ENCODE measurements at regions not wholly inside any gene's neighbourhood (a gene's known extent, or its start where the extent isn't known, plus 50 kb on each side); places are given as distances from the start of the nearest gene placed in this dataset.
A peak's percentile ranks its signal among the peaks of the same experiment; 100 is the strongest.

DNA sequence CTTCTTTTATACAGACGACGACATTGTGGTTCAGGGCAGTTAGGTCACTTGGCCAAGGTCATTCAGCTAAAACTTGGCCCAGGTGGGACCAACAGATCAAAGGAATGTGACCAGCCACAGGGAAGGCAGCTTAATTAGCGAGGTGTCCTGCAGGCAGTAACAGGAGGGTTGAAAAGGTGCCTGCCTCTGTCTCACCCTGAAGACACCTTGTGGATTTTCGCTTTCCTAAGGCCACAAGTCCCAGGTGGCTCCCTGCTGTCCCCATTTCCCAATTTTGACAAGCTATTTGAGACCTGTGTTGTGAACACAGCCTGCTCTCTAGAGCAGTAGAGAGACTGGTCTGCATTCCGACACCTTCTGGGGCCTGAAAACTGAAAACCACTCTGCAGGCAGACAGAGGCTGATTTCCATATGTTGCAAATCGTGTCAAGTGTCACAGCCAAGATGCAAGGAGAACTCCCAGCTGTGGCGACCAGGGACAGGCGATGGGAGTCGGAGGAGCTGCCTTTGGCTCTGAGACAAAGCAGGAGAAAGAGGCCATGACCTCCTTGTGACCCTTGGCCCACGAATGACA is 593.1 kb upstream of the CDH5 start:
- Histone ChIP-seq H3K4me2 (peak overlapping the region in 9 of 11 experiments; percentile 5 to 62 (median 54); a peak in 18 of 22 replicates), H3K9ac (peak overlapping the region in 4 of 11 experiments; percentile 21 to 41 (median 26); a peak in 4 of 22 replicates), H3K27ac (peak overlapping the region in 9 of 11 experiments; percentile 1 to 100 (median 97); a peak in 16 of 22 replicates)

DNA sequence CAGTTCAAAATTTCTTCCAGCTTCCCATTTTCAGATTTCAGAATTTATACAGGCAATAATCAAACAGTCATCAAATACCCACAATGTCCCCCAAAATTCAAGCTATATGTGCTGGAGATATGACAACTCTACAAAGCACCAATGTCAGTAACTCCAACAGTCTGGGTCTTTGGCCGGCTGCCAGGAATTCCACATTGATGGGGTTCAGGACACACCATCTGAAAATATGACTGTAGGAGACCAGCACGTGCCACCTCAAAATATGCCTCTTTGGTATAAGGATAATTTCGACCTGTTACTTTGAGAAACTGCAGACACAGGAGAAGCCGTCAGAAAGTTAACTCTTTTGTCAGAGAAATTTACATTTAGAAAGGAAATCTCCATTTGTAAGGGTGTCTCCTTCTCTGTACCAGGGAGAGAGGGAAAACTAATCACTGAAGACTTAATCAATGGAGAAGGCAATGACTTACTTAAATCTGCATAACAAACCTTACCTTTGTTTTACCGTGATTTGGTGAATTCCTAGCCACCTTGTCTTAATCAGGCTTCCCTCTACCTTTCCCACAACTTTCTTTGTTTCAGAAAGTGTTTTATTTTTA is 594.3 kb upstream of the CDH5 start:
- H3K4me2 ChIP-seq = peak overlapping the region in 6 of 11 experiments; percentile 43 to 62 (median 56); a peak in 8 of 22 replicates
- TF ChIP-seq Cebpa-rat (IDR thresholded peaks at IDR 0.05) = no peak
- peak overlapping the region in 2 of 10 experiments; percentile 18 to 38; a peak in 3 of 20 replicates for H3K4me3 ChIP-seq
- H3K27ac ChIP-seq = peak overlapping the region in 8 of 11 experiments; percentile 50 to 100 (median 98); a peak in 16 of 22 replicates
- H3K9ac ChIP-seq = no peak overlapping the region; a peak in 1 of 22 replicates
- no peaks in the 10 kb centered on the region for H4K20me1 ChIP-seq
- peaks cover 47 to 100% (median 62%) of the 10 kb centered on the region in 11 experiments for H3K9me3 ChIP-seq (replicated peaks in 1 of 11)
- peaks cover 27 to 67% (median 54%) of the 10 kb centered on the region in 10 experiments for H3K4me1 ChIP-seq
- H3K36me3 ChIP-seq = peaks cover 0 to 22% (median 13%) of the 10 kb centered on the region in 11 experiments; a peak in 14 of 22 replicates
- H3K27me3 ChIP-seq = no peaks in the 10 kb centered on the region

More for the DNA sequence above, 593.1 kb upstream of the CDH5 start:
- TF ChIP-seq Cebpa-rat (IDR thresholded peaks at IDR 0.05) = no peak
- Histone ChIP-seq H3K4me3 (no peak overlapping the region), H3K27me3 (no peaks in the 10 kb centered on the region), H3K36me3 (peaks cover 0 to 22% (median 13%) of the 10 kb centered on the region in 11 experiments; a peak in 14 of 22 replicates), H4K20me1 (no peaks in the 10 kb centered on the region), H3K9me3 (replicated peaks in 1 of 11) (peaks cover 49 to 93% (median 59%) of the 10 kb centered on the region in 11 experiments), H3K4me1 (peaks cover 16 to 57% (median 43%) of the 10 kb centered on the region in 10 experiments)

DNA sequence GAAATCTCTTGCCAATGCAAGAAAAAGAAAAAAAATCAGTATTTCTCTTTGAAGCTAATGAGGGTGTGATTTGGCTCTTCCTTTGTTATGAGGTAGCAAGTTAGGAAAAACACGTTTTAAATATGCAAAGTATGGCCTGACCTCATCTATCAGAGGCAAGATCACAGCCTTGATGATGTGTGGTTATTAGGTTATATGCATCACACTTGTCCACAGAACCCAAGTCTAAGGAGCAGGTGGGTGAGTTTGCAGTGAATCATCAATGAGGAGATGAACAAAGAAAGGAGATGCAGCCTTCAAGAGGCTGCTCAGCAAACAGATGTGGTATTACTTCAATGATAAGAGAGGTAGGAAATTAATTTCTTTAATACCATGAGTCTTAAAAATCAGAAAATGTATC is 594.8 kb upstream of the CDH5 start:
- Histone ChIP-seq H3K4me2 (peak overlapping the region in 3 of 11 experiments; percentile 13 to 57 (median 18); a peak in 3 of 22 replicates), H3K36me3 (peaks cover 0 to 24% (median 13%) of the 10 kb centered on the region in 11 experiments; a peak in 14 of 22 replicates), H4K20me1 (no peaks in the 10 kb centered on the region), H3K4me1 (peaks cover 33 to 72% (median 60%) of the 10 kb centered on the region in 10 experiments), H3K27ac (peak overlapping the region in 8 of 11 experiments; percentile 92 to 100 (median 98); a peak in 13 of 22 replicates), H3K9ac (peak overlapping the region in 1 of 11 experiments; percentile 93; a peak in 1 of 22 replicates), H3K9me3 (replicated peaks in 1 of 11) (peaks cover 45 to 100% (median 56%) of the 10 kb centered on the region in 11 experiments), H3K4me3 (peak overlapping the region in 5 of 10 experiments; percentile 18 to 38 (median 32); a peak in 5 of 20 replicates), H3K27me3 (no peaks in the 10 kb centered on the region)
- TF ChIP-seq Cebpa-rat (IDR thresholded peaks at IDR 0.05) = no peak

DNA sequence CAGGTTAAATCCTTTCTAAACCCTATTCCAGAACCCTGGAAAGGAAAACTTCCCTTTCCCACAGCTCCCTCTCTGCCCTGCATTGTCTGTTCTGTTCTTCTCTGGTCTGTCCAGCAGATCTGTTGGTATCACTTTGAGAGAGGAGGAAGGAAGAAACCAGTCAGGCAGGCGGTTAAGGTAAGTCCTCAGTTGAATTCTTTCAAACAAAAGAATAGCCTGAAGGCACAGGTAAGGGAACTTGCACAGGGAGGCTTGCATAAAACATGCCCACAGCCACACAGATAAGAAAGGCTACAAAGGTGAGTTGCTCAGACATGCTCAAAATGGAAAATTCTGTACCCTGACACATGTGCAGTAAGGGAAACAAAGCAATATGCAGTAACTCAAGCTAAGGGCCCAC is 595.7 kb upstream of the CDH5 start:
- H4K20me1 ChIP-seq = no peaks in the 10 kb centered on the region
- peaks cover 41 to 82% (median 69%) of the 10 kb centered on the region in 10 experiments for H3K4me1 ChIP-seq
- H3K36me3 ChIP-seq = peaks cover 0 to 25% (median 13%) of the 10 kb centered on the region in 11 experiments; a peak in 14 of 22 replicates
- H3K4me2 ChIP-seq = peak overlapping the region in 6 of 11 experiments; percentile 26 to 85 (median 74); a peak in 7 of 22 replicates
- peak overlapping the region in 10 of 11 experiments; percentile 75 to 100 (median 97); a peak in 20 of 22 replicates for H3K27ac ChIP-seq
- no peak for TF ChIP-seq Cebpa-rat (IDR thresholded peaks at IDR 0.05)
- H3K4me3 ChIP-seq = peak overlapping the region; percentile 2 to 57 (median 30); a peak in 13 of 20 replicates
- peaks cover 39 to 99% (median 49%) of the 10 kb centered on the region in 11 experiments for H3K9me3 ChIP-seq (replicated peaks in 1 of 11)
- peak overlapping the region in 7 of 11 experiments; percentile 73 to 93 (median 89); a peak in 11 of 22 replicates for H3K9ac ChIP-seq
- no peaks in the 10 kb centered on the region for H3K27me3 ChIP-seq

DNA sequence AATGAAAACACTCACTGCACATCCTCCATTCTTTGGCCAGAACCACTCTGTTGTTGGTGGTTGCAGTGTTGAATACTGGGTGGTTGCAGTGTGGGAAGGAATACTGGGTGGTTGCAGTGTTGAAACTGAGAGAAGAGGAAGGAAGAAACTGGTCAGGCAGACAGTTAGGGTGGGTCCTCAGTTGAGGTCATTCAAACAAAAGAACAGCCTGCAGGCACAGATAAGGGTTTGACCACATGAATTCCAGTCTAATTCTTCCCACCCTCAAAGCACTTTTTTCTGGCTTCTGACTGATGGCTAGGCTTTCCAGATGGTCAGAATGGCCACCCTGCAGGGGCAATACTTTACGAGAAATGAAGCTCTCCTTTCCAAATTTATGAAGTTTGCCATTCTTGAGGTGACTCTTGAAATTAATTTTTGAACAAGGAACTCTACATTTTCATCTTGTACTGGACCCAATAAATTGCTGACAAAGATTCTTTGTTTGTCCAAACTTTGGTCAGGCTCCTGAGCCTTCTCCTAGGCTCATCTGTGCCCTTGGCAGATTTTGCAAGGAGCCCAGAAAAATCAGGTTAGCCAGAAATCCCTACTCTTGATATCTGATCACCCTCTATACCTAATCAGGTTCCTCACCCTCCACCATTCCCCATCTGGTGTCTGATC is 596.6 kb upstream of the CDH5 start:
- no peaks in the 10 kb centered on the region for H3K27me3 ChIP-seq
- H3K9me3 ChIP-seq (replicated peaks in 1 of 11) = peaks cover 39 to 91% (median 49%) of the 10 kb centered on the region in 11 experiments
- peaks cover 0 to 25% (median 13%) of the 10 kb centered on the region in 11 experiments; a peak in 14 of 22 replicates for H3K36me3 ChIP-seq
- H3K27ac ChIP-seq = peak overlapping the region in 10 of 11 experiments; percentile 75 to 100 (median 97); a peak in 21 of 22 replicates
- peaks cover 50 to 90% (median 78%) of the 10 kb centered on the region in 10 experiments for H3K4me1 ChIP-seq
- peak overlapping the region in 9 of 11 experiments; percentile 26 to 85 (median 74); a peak in 15 of 22 replicates for H3K4me2 ChIP-seq
- H4K20me1 ChIP-seq = no peaks in the 10 kb centered on the region
- H3K9ac ChIP-seq = peak overlapping the region in 9 of 11 experiments; percentile 54 to 93 (median 87); a peak in 18 of 22 replicates
- peak in 3 of 11 experiments; percentile 28 to 45 (median 44); a peak in 6 of 22 replicates for TF ChIP-seq Cebpa-rat (IDR thresholded peaks at IDR 0.05)
- peak overlapping the region in 9 of 10 experiments; percentile 2 to 57 (median 29); a peak in 12 of 20 replicates for H3K4me3 ChIP-seq

DNA sequence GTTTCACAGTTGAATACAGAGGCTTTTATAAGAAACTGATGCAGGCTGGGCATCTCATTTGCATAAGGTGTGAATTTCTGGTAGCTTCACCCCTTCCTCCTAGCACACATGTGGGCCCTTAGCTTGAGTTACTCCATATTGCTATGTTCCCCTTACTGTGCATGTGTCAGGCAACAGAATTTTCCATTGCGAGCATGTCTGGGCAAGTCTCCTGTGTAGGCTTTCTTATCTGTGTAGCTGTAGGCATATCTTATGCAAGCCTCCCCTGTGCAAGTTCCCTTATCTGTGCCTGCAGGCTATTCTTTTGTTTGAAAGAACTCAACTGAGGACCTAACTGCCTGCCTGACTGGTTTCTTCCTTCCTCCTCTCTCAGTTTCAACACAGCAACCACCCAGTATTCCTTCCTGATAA is 597.4 kb upstream of the CDH5 start:
- peaks cover 58 to 99% (median 86%) of the 10 kb centered on the region in 10 experiments for H3K4me1 ChIP-seq
- TF ChIP-seq Cebpa-rat (IDR thresholded peaks at IDR 0.05) = peak in 9 of 11 experiments; percentile 32 to 93 (median 79); a peak in 15 of 22 replicates
- no peaks in the 10 kb centered on the region for H3K27me3 ChIP-seq
- H3K9ac ChIP-seq = peak overlapping the region in 9 of 11 experiments; percentile 54 to 93 (median 87); a peak in 18 of 22 replicates
- H3K27ac ChIP-seq = peak overlapping the region in 10 of 11 experiments; percentile 75 to 100 (median 97); a peak in 20 of 22 replicates
- H3K36me3 ChIP-seq = peaks cover 0 to 25% (median 13%) of the 10 kb centered on the region in 11 experiments; a peak in 14 of 22 replicates
- peaks cover 39 to 82% (median 49%) of the 10 kb centered on the region in 11 experiments for H3K9me3 ChIP-seq (replicated peaks in 1 of 11)
- H3K4me2 ChIP-seq = peak overlapping the region; percentile 25 to 85 (median 74); a peak in 19 of 22 replicates
- H4K20me1 ChIP-seq = no peaks in the 10 kb centered on the region
- H3K4me3 ChIP-seq = peak overlapping the region in 1 of 10 experiments; percentile 6; a peak in 1 of 20 replicates

DNA sequence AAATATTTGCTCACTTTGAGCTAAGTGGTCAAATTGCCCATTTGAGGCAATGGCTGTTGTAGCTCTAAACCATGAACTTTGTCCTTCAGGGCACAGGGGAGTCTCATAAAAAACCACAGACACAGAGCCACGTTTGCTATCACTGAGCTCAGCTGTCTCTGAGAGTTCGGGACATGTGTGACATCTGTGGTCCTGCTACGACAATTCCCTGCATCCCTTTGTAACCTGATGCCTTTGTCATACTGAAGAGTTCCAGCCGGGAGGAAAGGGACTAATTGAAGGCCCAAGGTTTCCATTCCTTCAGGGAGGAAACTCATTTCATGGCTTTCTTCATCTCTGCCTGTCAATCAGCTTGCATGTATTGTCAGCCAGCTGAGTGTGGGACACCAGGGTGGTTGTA is 599.4 kb upstream of the CDH5 start:
- no peaks in the 10 kb centered on the region for H4K20me1 ChIP-seq
- H3K4me3 ChIP-seq = no peak overlapping the region; a peak in 1 of 20 replicates
- H3K4me2 ChIP-seq = peak overlapping the region; percentile 4 to 85 (median 74); a peak in 19 of 22 replicates
- H3K9me3 ChIP-seq (replicated peaks in 1 of 11) = peaks cover 33 to 64% (median 41%) of the 10 kb centered on the region in 11 experiments
- H3K36me3 ChIP-seq = peaks cover 0 to 21% (median 13%) of the 10 kb centered on the region in 11 experiments; a peak in 14 of 22 replicates
- no peaks in the 10 kb centered on the region for H3K27me3 ChIP-seq
- peak overlapping the region in 10 of 11 experiments; percentile 75 to 100 (median 97); a peak in 19 of 22 replicates for H3K27ac ChIP-seq
- no peak for TF ChIP-seq Cebpa-rat (IDR thresholded peaks at IDR 0.05)
- peaks cover 77 to 100% (median 86%) of the 10 kb centered on the region in 10 experiments for H3K4me1 ChIP-seq
- peak overlapping the region in 8 of 11 experiments; percentile 60 to 93 (median 88); a peak in 10 of 22 replicates for H3K9ac ChIP-seq

Data from BLaER1 treated with 17β-estradiol and CSF1 and Interleukin-3, amounts not matched to agents 10 nM and 100 nM (cell line).